ENCODE measurements at regions not wholly inside any gene's neighbourhood (a gene's known extent, or its start where the extent isn't known, plus 50 kb on each side); places are given as distances from the start of the nearest gene placed in this dataset.

- no peaks in the 10 kb centered on the region for H3K36me3 ChIP-seq
- DNase-seq (ENCODE audit: low spot score), result peak; percentile 40
- TF ChIP-seq, protein P1, sequence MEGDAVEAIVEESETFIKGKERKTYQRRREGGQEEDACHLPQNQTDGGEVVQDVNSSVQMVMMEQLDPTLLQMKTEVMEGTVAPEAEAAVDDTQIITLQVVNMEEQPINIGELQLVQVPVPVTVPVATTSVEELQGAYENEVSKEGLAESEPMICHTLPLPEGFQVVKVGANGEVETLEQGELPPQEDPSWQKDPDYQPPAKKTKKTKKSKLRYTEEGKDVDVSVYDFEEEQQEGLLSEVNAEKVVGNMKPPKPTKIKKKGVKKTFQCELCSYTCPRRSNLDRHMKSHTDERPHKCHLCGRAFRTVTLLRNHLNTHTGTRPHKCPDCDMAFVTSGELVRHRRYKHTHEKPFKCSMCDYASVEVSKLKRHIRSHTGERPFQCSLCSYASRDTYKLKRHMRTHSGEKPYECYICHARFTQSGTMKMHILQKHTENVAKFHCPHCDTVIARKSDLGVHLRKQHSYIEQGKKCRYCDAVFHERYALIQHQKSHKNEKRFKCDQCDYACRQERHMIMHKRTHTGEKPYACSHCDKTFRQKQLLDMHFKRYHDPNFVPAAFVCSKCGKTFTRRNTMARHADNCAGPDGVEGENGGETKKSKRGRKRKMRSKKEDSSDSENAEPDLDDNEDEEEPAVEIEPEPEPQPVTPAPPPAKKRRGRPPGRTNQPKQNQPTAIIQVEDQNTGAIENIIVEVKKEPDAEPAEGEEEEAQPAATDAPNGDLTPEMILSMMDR (IDR thresholded peaks at IDR 0.05), result no peak
- H3K27ac ChIP-seq, result no peak overlapping the region
- no peak overlapping the region for H3K4me3 ChIP-seq
- no peaks in the 10 kb centered on the region for H3K9me3 ChIP-seq
- no peaks in the 10 kb centered on the region for H3K4me1 ChIP-seq
- H3K27me3 ChIP-seq, result no peaks in the 10 kb centered on the region
These were observed 125.4 kb downstream of the PXDC1 start for GRCh38 chr6:3625980-3626563.

DNA sequence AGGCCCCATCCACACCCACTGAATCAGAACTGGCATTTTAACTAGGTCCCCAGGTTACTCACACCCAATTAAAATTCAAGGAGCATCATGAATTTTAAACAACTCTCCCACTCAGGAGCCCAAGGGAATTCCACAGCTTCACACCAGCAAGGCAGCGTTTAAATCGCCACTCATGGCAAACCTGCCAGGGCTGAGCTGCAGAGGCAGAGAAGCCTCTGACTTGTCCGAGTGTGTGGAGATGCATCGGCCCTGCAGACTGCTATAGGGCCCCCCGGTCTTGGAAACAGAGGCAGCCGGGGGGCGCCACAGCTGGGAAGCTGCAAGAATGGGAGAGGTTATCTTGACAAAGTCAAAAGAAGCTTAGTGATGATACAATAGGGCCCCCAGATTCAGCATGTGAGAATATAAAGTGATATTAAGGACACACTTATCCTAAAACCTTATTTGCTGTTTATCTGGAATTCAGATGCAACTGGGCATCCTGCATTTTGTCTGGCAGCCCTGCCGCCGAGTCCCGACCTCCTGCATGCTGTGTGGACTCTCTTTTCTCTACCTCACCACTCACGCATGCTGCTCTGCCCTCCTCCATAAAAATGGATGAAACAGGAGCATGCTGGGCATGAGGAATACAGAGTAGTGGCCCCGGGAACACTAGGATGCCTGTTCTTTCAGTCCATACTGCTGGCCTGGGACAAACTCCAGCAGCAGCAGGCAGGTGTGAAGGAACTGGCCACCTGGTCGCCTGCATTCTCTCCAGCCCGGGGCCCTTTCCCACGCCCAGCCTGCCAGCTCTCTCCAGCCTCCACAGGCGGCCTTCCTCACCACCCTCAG lies 126.1 kb downstream of the PXDC1 start:
- peak; percentile 42 for DNase-seq (ENCODE audit: low spot score)
- Histone ChIP-seq H3K9me3 (no peaks in the 10 kb centered on the region), H3K36me3 (no peaks in the 10 kb centered on the region), H3K27me3 (no peaks in the 10 kb centered on the region), H3K4me3 (no peak overlapping the region), H3K4me1 (no peaks in the 10 kb centered on the region), H3K27ac (no peak overlapping the region)
- TF ChIP-seq, protein P1 (IDR thresholded peaks at IDR 0.05), result no peak

DNA sequence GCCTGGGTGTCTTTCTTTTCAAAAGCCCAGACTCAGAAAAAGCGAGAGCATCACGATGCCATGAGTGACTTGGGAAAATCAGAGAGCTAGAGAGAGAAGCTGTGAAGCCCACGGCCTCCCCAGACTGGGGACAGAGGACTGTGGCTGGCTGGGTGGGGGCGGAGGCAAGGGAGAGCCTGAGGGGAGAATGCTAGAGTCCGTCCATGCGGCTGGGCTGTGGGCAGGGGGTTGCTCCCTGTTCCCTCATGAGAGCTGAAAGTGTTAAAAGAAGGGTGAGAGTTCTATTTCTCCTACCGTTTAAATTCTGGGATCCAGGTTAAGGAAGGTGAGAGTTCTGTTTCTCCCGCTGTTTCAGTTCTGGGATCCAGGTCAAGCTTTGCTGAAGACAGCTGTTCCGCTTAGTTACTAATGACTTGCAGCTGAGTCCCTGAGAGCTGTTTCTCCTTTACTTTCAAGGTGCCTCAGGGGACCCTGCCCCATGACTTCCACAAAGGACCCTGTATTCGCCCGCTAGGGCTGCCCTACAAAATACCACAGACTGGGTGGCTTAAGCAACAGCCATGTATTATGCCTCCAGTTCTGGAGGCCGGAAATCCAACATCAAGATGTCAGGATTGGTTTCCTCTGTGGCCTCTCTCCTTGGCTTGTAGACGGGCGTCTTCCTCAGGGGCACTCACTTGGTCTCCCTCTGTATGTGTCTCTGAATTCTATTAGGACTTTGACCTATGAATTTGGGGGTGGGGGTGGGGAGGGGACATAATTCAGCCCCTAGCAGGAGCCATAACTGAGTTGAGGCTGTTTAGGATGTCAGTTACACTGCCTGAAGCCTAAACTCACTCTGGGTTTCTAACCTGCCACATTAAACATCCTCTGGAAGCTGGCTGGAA lies 127.0 kb downstream of the PXDC1 start:
- H3K27me3 ChIP-seq, result no peaks in the 10 kb centered on the region
- no peak overlapping the region for H3K27ac ChIP-seq
- H3K36me3 ChIP-seq, result no peaks in the 10 kb centered on the region
- no peaks in the 10 kb centered on the region for H3K9me3 ChIP-seq
- TF ChIP-seq, protein P1 (IDR thresholded peaks at IDR 0.05), result no peak
- H3K4me1 ChIP-seq, result no peaks in the 10 kb centered on the region
- no peak for DNase-seq (ENCODE audit: low spot score)
- H3K4me3 ChIP-seq, result no peak overlapping the region

DNA sequence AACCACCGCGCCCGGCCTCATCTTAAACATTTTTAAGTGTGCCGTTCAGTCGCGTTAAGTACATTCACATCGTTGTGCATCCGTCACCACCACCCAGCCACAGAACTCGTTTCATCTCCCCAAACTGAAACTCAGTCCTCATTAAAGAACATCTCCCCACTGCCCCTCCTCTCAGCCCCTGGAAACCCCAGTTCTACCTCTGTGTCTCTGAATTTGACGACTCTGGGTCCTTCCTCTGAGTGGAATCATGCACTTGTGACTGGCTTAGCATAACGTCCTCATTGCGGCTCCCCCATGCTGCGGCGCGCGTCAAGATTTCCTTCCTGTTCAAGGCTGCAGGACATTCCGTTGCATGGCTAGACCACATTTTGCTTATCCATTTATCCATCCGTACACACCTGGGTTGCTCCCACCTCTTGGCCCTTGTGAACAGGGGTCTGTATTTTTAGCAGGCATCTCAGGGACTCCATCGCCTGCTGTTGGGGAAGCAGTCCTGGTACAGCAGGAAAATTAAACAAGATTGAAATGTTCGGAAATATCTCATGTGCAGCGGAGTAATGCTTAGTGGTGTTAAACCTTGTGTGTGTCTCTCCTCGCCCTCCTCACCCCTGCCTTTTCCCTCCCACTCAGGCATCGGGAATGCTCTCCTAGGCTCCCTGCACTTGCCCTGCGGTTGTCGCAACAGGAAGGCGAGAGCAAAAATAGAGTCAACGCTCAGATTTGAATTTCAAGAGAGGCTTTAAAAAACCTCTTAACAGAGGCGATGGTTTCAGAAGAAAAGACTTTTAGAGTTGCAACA lies 127.9 kb downstream of the PXDC1 start:
- Histone ChIP-seq H3K27ac (no peak overlapping the region), H3K36me3 (no peaks in the 10 kb centered on the region), H3K27me3 (no peaks in the 10 kb centered on the region), H3K4me3 (no peak overlapping the region), H3K4me1 (no peaks in the 10 kb centered on the region), H3K9me3 (no peaks in the 10 kb centered on the region)
- DNase-seq (ENCODE audit: low spot score), result no peak
- TF ChIP-seq, protein P1 (IDR thresholded peaks at IDR 0.05), result no peak

DNA sequence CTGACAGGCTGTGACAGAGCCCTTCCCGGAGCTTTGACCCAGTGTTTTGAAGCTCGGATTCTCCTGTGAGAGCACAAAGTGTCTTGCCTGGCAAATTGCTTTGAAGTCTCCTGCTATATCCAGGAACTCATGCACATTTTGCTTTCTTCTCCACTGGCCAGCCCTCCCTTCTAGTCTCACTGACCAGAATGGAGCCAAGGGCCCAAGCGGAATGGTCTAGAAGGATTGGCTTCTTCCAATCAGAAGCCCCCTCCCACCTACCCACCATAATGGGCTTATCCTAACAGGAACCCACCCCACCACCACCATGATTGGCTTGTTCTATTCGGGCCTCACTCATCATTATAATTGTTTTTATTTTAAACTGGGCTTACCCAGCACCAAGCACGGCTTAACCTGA lies 130.1 kb downstream of the PXDC1 start:
- Histone ChIP-seq H3K4me3 (no peak overlapping the region), H3K9me3 (no peaks in the 10 kb centered on the region), H3K4me1 (no peaks in the 10 kb centered on the region), H3K27ac (no peak overlapping the region), H3K36me3 (no peaks in the 10 kb centered on the region), H3K27me3 (no peaks in the 10 kb centered on the region)
- DNase-seq (ENCODE audit: low spot score), result no peak
- TF ChIP-seq, protein P1 (IDR thresholded peaks at IDR 0.05), result no peak

Measured in right atrium auricular region (tissue), 2 donors.